Tibial artery (tissue), 4 donors: ENCODE measurements at regions not wholly inside any gene's neighbourhood (a gene's known extent, or its start where the extent isn't known, plus 50 kb on each side); places are given as distances from the start of the nearest gene placed in this dataset.

Experiments
- DNase-seq, 2 donors: peaks; one replicate each; pipeline ENCODE4 v3.0.0-alpha.2; 2019
- H3K27ac ChIP-seq, 2 donors: fragments of 200-600 bp; sonication (generic) in 1 of 2; 1 replicate in 1 of 2; 2 replicates in 1 of 2; pipeline ENCODE4 v1.5.1; 2018 to 2019; ENCODE audit warnings: mild to moderate bottlenecking in 1 of 2
- H3K27me3 ChIP-seq, 2 donors: fragments of 200-600 bp; sonication (generic) in 1 of 2; one replicate each; pipeline versions ENCODE4 v1.5.1 to v1.6.0; 2016 to 2019
- H3K36me3 ChIP-seq, 3 donors: fragments of 200-600 bp; sonication (generic) in 2 of 3; one replicate each; pipeline ENCODE4 v1.5.1; 2016 to 2019; ENCODE audit warnings: mild to moderate bottlenecking in 2 of 3
- H3K4me1 ChIP-seq, 4 donors: fragments of 200-600 bp; sonication (generic) in 2 of 4; 1 replicate in 3 of 4; 2 replicates in 1 of 4; pipeline ENCODE4 v1.5.1; 2016 to 2019
- H3K4me3 ChIP-seq, 2 donors: fragments of 200-600 bp; sonication (generic) in 1 of 2; 1 replicate in 1 of 2; 2 replicates in 1 of 2; pipeline ENCODE4 v1.5.1; 2018 to 2019; ENCODE audit warnings: mild to moderate bottlenecking in 2 of 2
- H3K9me3 ChIP-seq, 3 donors: fragments of 200-600 bp; sonication (generic) in 1 of 3; one replicate each; pipeline ENCODE4 v1.5.1; 2016 to 2019
- intact Hi-C: fragments of 100-400 bp; cut with DNase I; formaldehyde crosslinking; loops from one replicate; pipeline ENCODE4 v1.15.0; 2023; ENCODE audit warnings: low total_unique reads
- TF ChIP-seq, protein P1 (sequence below), 2 experiments: fragments of 200-600 bp in 1 of 2; fragments of 450-650 bp in 1 of 2; IDR thresholded peaks; one replicate each; pipeline ENCODE4 v1.5.1; 2017 to 2019; ENCODE audit warnings: antibody characterized with exemption in 2 of 2, mild to moderate bottlenecking in 1 of 2, moderate library complexity in 1 of 2

DNA sequence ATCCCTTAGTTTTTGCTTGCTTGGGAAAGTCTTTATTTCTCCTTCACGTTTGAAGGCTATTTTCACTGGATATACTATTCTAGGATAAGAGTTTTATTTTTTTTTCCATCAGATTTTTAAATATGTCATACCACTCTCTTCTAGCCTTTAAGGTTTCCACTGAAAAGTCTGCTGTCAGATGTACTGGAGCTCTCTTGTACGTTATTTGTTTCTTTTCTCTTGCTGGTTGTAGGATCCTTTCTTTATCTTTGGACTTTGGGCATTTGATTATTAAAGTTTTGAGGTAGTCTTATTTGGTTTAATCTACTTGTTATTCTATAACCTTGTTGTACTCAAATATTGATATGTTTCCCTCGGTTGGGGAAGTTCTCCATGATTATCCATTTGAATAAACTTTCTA lies 848.4 kb upstream of the COX7C start:
- no peak overlapping the region for H3K4me3 ChIP-seq
- H3K27me3 ChIP-seq, result no peaks in the 10 kb centered on the region
- TF ChIP-seq, protein P1, sequence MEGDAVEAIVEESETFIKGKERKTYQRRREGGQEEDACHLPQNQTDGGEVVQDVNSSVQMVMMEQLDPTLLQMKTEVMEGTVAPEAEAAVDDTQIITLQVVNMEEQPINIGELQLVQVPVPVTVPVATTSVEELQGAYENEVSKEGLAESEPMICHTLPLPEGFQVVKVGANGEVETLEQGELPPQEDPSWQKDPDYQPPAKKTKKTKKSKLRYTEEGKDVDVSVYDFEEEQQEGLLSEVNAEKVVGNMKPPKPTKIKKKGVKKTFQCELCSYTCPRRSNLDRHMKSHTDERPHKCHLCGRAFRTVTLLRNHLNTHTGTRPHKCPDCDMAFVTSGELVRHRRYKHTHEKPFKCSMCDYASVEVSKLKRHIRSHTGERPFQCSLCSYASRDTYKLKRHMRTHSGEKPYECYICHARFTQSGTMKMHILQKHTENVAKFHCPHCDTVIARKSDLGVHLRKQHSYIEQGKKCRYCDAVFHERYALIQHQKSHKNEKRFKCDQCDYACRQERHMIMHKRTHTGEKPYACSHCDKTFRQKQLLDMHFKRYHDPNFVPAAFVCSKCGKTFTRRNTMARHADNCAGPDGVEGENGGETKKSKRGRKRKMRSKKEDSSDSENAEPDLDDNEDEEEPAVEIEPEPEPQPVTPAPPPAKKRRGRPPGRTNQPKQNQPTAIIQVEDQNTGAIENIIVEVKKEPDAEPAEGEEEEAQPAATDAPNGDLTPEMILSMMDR (IDR thresholded peaks at IDR 0.05), result no peak
- no peaks in the 10 kb centered on the region for H3K36me3 ChIP-seq
- DNase-seq, result no peak
- no peak overlapping the region for H3K27ac ChIP-seq
- peaks cover 0 to 8% (median 5%) of the 10 kb centered on the region in 3 donors for H3K9me3 ChIP-seq
- intact Hi-C loops, result no loop called here
- no peaks in the 10 kb centered on the region for H3K4me1 ChIP-seq

DNA sequence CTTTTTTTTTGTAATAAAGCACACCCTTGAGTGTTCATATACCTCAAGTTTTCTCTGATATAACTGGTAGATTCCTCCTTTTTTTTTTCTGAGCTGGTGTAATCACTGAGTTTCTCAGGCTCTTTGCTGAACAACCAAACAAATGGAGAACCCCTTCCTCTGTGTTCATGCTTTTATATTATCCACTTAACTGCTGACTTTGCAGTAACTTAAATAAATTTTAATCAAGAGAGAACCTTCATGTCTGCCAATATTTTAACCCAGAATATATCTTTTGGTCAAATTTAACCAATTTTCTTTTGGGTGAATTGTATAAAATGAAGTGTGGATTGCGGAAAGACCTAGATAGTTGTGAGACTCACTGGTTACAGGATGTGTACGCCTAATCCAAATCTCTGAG lies 833.0 kb upstream of the COX7C start:
- Histone ChIP-seq H3K9me3 (no peaks in the 10 kb centered on the region), H3K27me3 (no peaks in the 10 kb centered on the region), H3K4me3 (no peak overlapping the region), H3K36me3 (no peaks in the 10 kb centered on the region), H3K27ac (no peak overlapping the region), H3K4me1 (no peaks in the 10 kb centered on the region)
- DNase-seq, result no peak
- intact Hi-C loops, result no loop called here
- TF ChIP-seq, protein P1 (IDR thresholded peaks at IDR 0.05), result no peak

DNA sequence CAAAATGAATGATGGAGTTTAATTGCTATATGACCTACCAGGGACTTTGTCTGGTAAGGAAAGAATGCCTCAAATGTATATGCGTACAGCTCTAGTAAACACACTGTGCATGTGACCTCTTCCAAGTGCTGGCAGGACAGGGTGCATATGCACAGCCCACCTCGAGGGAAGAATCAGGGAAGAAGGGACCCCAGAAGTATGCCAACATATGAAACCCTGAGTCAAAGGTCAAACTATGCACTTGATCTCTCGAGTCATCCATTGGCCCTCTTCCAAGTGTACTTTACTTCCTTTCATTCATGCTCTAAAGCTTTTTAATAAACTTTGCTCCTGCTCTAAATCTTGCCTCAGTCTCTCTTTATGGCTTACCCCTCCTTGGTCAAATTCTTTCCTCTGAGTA lies 804.6 kb upstream of the COX7C start:
- H3K27ac ChIP-seq, result no peak overlapping the region
- no peaks in the 10 kb centered on the region for H3K36me3 ChIP-seq
- no peak for DNase-seq
- H3K4me1 ChIP-seq, result no peaks in the 10 kb centered on the region
- H3K4me3 ChIP-seq, result no peak overlapping the region
- H3K9me3 ChIP-seq, result no peaks in the 10 kb centered on the region
- H3K27me3 ChIP-seq, result no peaks in the 10 kb centered on the region
- TF ChIP-seq, protein P1 (IDR thresholded peaks at IDR 0.05), result no peak
- intact Hi-C loops, result no loop called here

DNA sequence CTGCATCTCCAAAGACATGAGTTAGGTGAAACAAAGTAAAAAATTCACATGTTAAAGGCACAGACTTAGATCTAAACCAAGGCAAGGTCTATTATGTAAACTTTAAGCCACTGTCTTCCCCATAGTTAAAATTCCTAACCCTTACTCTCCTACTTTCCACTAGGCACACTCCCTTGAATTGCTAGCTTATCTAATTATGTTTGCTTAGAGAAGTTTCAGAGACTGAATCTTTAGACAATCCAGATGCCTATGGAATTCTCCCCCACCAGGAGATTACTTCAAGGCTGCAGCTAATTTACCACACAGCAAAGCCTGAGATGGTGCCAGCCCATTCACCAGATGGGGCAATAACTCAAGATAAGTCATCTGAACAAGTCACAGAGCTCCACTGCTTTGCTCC lies 803.1 kb upstream of the COX7C start:
- Histone ChIP-seq H3K4me3 (no peak overlapping the region), H3K9me3 (no peaks in the 10 kb centered on the region), H3K36me3 (no peaks in the 10 kb centered on the region), H3K27ac (no peak overlapping the region), H3K4me1 (no peaks in the 10 kb centered on the region), H3K27me3 (no peaks in the 10 kb centered on the region)
- TF ChIP-seq, protein P1 (IDR thresholded peaks at IDR 0.05), result no peak
- no peak for DNase-seq
- intact Hi-C loops, result no loop called here

DNA sequence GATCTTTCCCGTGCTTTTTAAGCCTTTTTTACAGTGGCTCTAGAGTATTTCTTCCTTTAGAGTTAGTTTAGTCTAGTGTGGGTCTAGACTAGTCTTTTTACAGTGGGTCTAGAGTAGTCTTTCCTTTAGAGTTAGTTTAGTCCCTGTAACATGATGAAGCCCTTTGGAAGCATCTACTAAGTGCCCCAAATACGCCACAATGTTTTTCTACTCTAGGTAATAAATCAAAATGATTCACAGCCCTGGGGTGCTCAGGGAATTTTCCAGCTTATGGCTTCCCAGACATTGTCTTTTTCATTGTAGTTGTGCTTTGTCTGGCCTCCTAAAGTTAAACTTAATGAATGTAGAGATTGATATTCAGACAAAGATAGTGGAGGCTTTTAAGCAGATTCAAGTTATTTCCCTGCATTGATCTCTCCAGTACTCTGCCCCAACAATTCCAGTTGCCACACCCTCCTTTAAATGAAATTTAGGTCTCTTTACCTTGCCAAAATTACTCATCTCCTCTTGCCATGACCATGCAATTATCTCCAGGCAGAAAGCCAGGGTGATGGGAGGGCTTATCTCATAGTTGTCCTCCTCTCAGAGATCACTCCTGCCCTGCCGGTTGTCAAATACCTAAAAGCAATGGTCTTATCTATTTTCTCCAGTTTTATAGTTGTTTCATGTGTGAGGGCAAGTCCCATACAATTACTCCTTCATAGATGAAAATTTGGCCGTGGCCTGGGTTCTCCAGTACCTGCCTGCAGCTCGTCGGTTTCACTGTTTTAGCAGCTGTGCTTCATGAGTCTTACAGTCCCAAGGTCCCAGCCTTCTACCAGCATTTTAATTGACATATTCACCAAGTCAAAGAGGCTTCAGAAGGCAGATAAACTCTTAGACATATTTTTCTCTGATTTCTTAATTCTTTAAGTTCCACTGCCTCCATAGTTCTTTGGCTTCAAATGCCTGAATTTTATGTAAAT lies 794.0 kb upstream of the COX7C start:
- no peaks in the 10 kb centered on the region for H3K9me3 ChIP-seq
- H3K27me3 ChIP-seq, result no peaks in the 10 kb centered on the region
- no peaks in the 10 kb centered on the region for H3K36me3 ChIP-seq
- no peaks in the 10 kb centered on the region for H3K4me1 ChIP-seq
- no peak overlapping the region for H3K27ac ChIP-seq
- intact Hi-C loops, result no loop called here
- TF ChIP-seq, protein P1 (IDR thresholded peaks at IDR 0.05), result no peak
- DNase-seq, result no peak
- H3K4me3 ChIP-seq, result no peak overlapping the region
